Astrocyte (in vitro differentiated cells and primary cell): ENCODE measurements at regions not wholly inside any gene's neighbourhood (a gene's known extent, or its start where the extent isn't known, plus 50 kb on each side); places are given as distances from the start of the nearest gene placed in this dataset.

Source experiments
- DNase-seq: peaks from one replicate; pipeline ENCODE4 v3.0.0-alpha.2; 2010; ENCODE audit warnings: low read depth
- FAIRE-seq: peaks from 2 replicates; lab custom pipeline; 2011; peaks lifted over from hg19 to GRCh38; lab: Jason Lieb, UNC
- H2AFZ ChIP-seq: 2 replicates; pipeline ENCODE4 v1.6.0; 2012; ENCODE audit warnings: low read depth, low read length, inconsistent platforms
- H3K27ac ChIP-seq: 2 replicates; pipeline ENCODE4 v1.5.1; 2011; ENCODE audit warnings: low read depth, low read length, inconsistent platforms
- H3K27me3 ChIP-seq: 2 replicates; pipeline ENCODE4 v1.6.0; 2011; ENCODE audit warnings: low read length, inconsistent platforms; ENCODE audit not compliant: insufficient read depth
- H3K36me3 ChIP-seq: 2 replicates; pipeline ENCODE4 v1.5.1; 2011; ENCODE audit warnings: low read length, inconsistent platforms; ENCODE audit not compliant: insufficient read depth
- H3K4me1 ChIP-seq: 2 replicates; pipeline ENCODE4 v1.5.1; 2011; ENCODE audit warnings: low read length, inconsistent platforms; ENCODE audit not compliant: insufficient read depth
- H3K4me2 ChIP-seq: 2 replicates; pipeline ENCODE4 v1.6.0; 2012; ENCODE audit warnings: low read length, inconsistent platforms
- H3K4me3 ChIP-seq: 2 replicates; pipeline ENCODE4 v1.5.1; 2011; ENCODE audit warnings: low read depth, mild to moderate bottlenecking, low read length, inconsistent platforms; ENCODE audit not compliant: insufficient read depth
- H3K79me2 ChIP-seq: 2 replicates; pipeline ENCODE4 v1.6.0; 2012; ENCODE audit warnings: mild to moderate bottlenecking, low read length, inconsistent platforms; ENCODE audit not compliant: insufficient read depth
- H3K9ac ChIP-seq: 2 replicates; pipeline ENCODE4 v1.6.0; 2012; ENCODE audit warnings: mild to moderate bottlenecking, low read length, inconsistent platforms
- H3K9me3 ChIP-seq: 2 replicates; pipeline ENCODE4 v1.5.1; 2012; ENCODE audit warnings: low read depth, mild to moderate bottlenecking, low read length, inconsistent platforms; ENCODE audit not compliant: insufficient read depth
- H4K20me1 ChIP-seq: 2 replicates; pipeline ENCODE4 v1.6.0; 2012; ENCODE audit warnings: low read length, inconsistent platforms; ENCODE audit not compliant: insufficient read depth
- H3K27ac Mint-ChIP-seq: one replicate; pipeline ENCODE4 v1.8.0; 2021; ENCODE audit warnings: mild to moderate bottlenecking, mixed read lengths; ENCODE audit not compliant: unreplicated experiment
- H3K27me3 Mint-ChIP-seq: one replicate; pipeline ENCODE4 v1.8.0; 2021; ENCODE audit warnings: low read depth, mixed read lengths; ENCODE audit not compliant: unreplicated experiment
- H3K36me3 Mint-ChIP-seq: one replicate; pipeline ENCODE4 v1.8.0; 2021; ENCODE audit warnings: low read depth, mixed read lengths; ENCODE audit not compliant: unreplicated experiment
- H3K4me1 Mint-ChIP-seq: one replicate; pipeline ENCODE4 v1.8.0; 2021; ENCODE audit warnings: low read depth, mixed read lengths; ENCODE audit not compliant: unreplicated experiment
- H3K4me3 Mint-ChIP-seq: one replicate; pipeline ENCODE4 v1.8.0; 2021; ENCODE audit warnings: mild to moderate bottlenecking, moderate library complexity, mixed read lengths; ENCODE audit not compliant: unreplicated experiment
- H3K9me3 Mint-ChIP-seq: one replicate; pipeline ENCODE4 v1.8.0; 2021; ENCODE audit warnings: mild to moderate bottlenecking, mixed read lengths; ENCODE audit not compliant: unreplicated experiment
- CTCF ChIP-seq: IDR thresholded peaks from 2 replicates; pipeline ENCODE4 v1.5.1; 2011; ENCODE audit warnings: low read depth, mild to moderate bottlenecking, inconsistent platforms, low read length, moderate library complexity; ENCODE audit not compliant: insufficient read depth
- EZH2 ChIP-seq: IDR thresholded peaks from 2 replicates; pipeline ENCODE4 v1.6.1; 2012; ENCODE audit warnings: mild to moderate bottlenecking, low read length, inconsistent platforms; ENCODE audit not compliant: insufficient read depth

- H4K20me1 ChIP-seq: no peaks in the 10 kb centered on the region
- FAIRE-seq: no peak
- Mint-ChIP-seq H3K9me3 (peaks cover 6% of the 10 kb centered on the region), H3K4me3 (no peak overlapping the region), H3K27ac (no peak overlapping the region), H3K4me1 (no peaks in the 10 kb centered on the region), H3K36me3 (no peaks in the 10 kb centered on the region), H3K27me3 (no peaks in the 10 kb centered on the region)
- peaks cover 9% of the 10 kb centered on the region for H3K9me3 ChIP-seq
- no peak overlapping the region for H2AFZ ChIP-seq
- H3K4me2 ChIP-seq: no peak overlapping the region
- H3K27me3 ChIP-seq: no peaks in the 10 kb centered on the region
- no peak overlapping the region for H3K27ac ChIP-seq
- no peaks in the 10 kb centered on the region for H3K36me3 ChIP-seq
- no peak for TF ChIP-seq EZH2
- no peak overlapping the region for H3K4me3 ChIP-seq
- no peak overlapping the region for H3K9ac ChIP-seq
- H3K79me2 ChIP-seq: no peaks in the 10 kb centered on the region
- DNase-seq: no peak
- no peaks in the 10 kb centered on the region for H3K4me1 ChIP-seq
Observed at GRCh38 chr2:77642339-77642738, 120.2 kb upstream of the LRRTM4 start.

- FAIRE-seq (no peak), DNase-seq (no peak)
- Histone ChIP-seq H3K36me3 (no peaks in the 10 kb centered on the region), H3K27me3 (no peaks in the 10 kb centered on the region), H3K79me2 (no peaks in the 10 kb centered on the region), H3K4me1 (no peaks in the 10 kb centered on the region), H4K20me1 (no peaks in the 10 kb centered on the region), H3K9me3 (no peaks in the 10 kb centered on the region), H2AFZ (no peak overlapping the region), H3K4me3 (no peak overlapping the region), H3K27ac (no peak overlapping the region), H3K9ac (no peak overlapping the region), H3K4me2 (no peak overlapping the region)
- Mint-ChIP-seq H3K36me3 (no peaks in the 10 kb centered on the region), H3K4me3 (no peak overlapping the region), H3K27ac (no peak overlapping the region), H3K27me3 (no peaks in the 10 kb centered on the region), H3K9me3 (no peaks in the 10 kb centered on the region), H3K4me1 (peaks cover 1% of the 10 kb centered on the region)
- no peak for TF ChIP-seq EZH2
- no peak for TF ChIP-seq CTCF
Observed at GRCh38 chr2:77649856-77650255, 127.7 kb upstream of the LRRTM4 start.

- no peaks in the 10 kb centered on the region for H3K27me3 ChIP-seq
- no peaks in the 10 kb centered on the region for H3K79me2 ChIP-seq
- H4K20me1 ChIP-seq: no peaks in the 10 kb centered on the region
- Mint-ChIP-seq H3K4me3 (no peak overlapping the region), H3K27ac (no peak overlapping the region), H3K27me3 (no peaks in the 10 kb centered on the region), H3K4me1 (peaks cover 1% of the 10 kb centered on the region), H3K9me3 (no peaks in the 10 kb centered on the region), H3K36me3 (no peaks in the 10 kb centered on the region)
- H3K36me3 ChIP-seq: no peaks in the 10 kb centered on the region
- no peak overlapping the region for H3K9ac ChIP-seq
- no peak overlapping the region for H3K4me2 ChIP-seq
- no peak overlapping the region for H3K27ac ChIP-seq
- H3K4me3 ChIP-seq: no peak overlapping the region
- no peaks in the 10 kb centered on the region for H3K4me1 ChIP-seq
- no peak for TF ChIP-seq CTCF
- TF ChIP-seq EZH2: no peak
- H3K9me3 ChIP-seq: no peaks in the 10 kb centered on the region
- H2AFZ ChIP-seq: no peak overlapping the region
- no peak for FAIRE-seq
- no peak for DNase-seq
Observed at GRCh38 chr2:77652499-77652898, 130.3 kb upstream of the LRRTM4 start.
